Activated B cell treated with CpG ODN at 0.5 μM for 24 hours (primary cell): ENCODE measurements at regions not wholly inside any gene's neighbourhood (a gene's known extent, or its start where the extent isn't known, plus 50 kb on each side); places are given as distances from the start of the nearest gene placed in this dataset.

Experiments
- ATAC-seq: fragments of 200-7000 bp; cut with Tn5 transposase; one replicate; pipeline ENCODE4 v1.10.0; 2021; ENCODE audit warnings: low read depth, mild to moderate bottlenecking, moderate library complexity
- CTCF ChIA-PET: fragments of 350-600 bp; sonication (Branson Sonifier 250); formaldehyde crosslinking; loops from one replicate; lab custom pipeline; 2021; ENCODE audit warnings: antibody characterized with exemption; lab: Charles Lee
- POLR2A ChIA-PET: fragments of 350-600 bp; sonication (Branson Sonifier 250); formaldehyde crosslinking; loops from one replicate; lab custom pipeline; 2021; ENCODE audit warnings: antibody characterized with exemption; lab: Charles Lee
- DNase-seq: peaks from one replicate; pipeline ENCODE4 v3.0.0; 2022
- H3K27ac Mint-ChIP-seq: one replicate; pipeline ENCODE4 v1.8.0; 2020; ENCODE audit warnings: mixed read lengths
- H3K27me3 Mint-ChIP-seq: one replicate; pipeline ENCODE4 v1.8.0; 2021; ENCODE audit warnings: mixed read lengths
- H3K36me3 Mint-ChIP-seq: one replicate; pipeline ENCODE4 v1.8.0; 2021; ENCODE audit warnings: low read depth, mixed read lengths
- H3K4me1 Mint-ChIP-seq: one replicate; pipeline ENCODE4 v1.8.0; 2021; ENCODE audit warnings: mixed read lengths
- H3K4me3 Mint-ChIP-seq: one replicate; pipeline ENCODE4 v1.8.0; 2020; ENCODE audit warnings: mild to moderate bottlenecking, mixed read lengths
- H3K9me3 Mint-ChIP-seq: one replicate; pipeline ENCODE4 v1.8.0; 2020; ENCODE audit warnings: mixed read lengths
- intact Hi-C: fragments of 100-400 bp; cut with micrococcal nuclease; formaldehyde crosslinking; loops from one replicate; pipeline ENCODE4 v1.15.1; 2024
- TF ChIP-seq, protein P1 (sequence below): fragments of 200-600 bp; IDR thresholded peaks from one replicate; pipeline ENCODE4 v1.8.0; 2022; ENCODE audit warnings: antibody characterized with exemption, mild to moderate bottlenecking

DNA sequence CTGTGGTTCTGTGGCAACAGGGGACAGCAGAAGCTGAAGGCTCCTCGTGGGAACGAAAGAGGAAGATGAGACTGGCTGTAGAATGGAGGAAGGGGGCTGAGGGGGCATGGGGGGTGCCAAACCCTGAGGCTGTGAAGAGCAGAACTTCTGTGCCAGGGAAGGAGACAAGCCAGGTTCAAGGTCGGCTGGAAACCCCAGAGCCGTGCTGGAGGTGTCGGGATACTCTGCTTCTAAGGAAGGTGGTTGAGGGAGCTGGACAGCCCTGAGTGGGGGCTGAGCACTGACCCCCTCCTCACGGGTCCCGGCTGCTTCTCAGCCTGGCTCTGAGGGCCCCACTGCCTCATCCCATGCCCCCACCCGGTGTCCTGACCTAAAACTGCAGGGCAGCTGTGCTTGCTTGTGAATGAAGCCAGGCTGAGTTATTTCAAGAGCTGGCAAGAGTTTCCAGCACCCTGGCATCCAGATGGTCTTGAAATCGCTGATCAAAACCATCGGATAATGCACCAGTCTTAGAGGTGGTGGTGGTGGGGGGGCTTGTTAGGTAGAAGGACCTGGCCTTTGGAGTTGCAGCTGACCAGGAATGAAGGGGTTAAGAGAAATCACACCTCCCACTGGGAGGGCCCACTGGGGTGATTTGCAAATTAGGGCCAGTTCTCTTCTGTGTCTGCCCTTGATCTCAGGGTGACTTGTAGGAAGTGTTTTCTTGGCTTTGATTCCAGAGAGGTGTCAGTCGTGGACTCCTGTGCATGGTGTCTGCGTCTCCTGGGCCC is 218.9 kb upstream of the C1orf174 start:
- CTCF ChIA-PET = no interaction called here
- intact Hi-C loops = no loop called here
- DNase-seq (no peak), ATAC-seq (no peak)
- H3K4me3 Mint-ChIP-seq = no peak overlapping the region
- peaks cover 2% of the 10 kb centered on the region for H3K27me3 Mint-ChIP-seq
- H3K9me3 Mint-ChIP-seq = peaks cover 8% of the 10 kb centered on the region
- POLR2A ChIA-PET = interaction anchor here (0.6 kb wide), 1 partner anchor 10 kb away, joined by 3 read pairs; no protein-coding TSS in a partner anchor
- H3K4me1 Mint-ChIP-seq = no peaks in the 10 kb centered on the region
- H3K36me3 Mint-ChIP-seq = no peaks in the 10 kb centered on the region
- H3K27ac Mint-ChIP-seq = no peak overlapping the region
- TF ChIP-seq, protein P1, sequence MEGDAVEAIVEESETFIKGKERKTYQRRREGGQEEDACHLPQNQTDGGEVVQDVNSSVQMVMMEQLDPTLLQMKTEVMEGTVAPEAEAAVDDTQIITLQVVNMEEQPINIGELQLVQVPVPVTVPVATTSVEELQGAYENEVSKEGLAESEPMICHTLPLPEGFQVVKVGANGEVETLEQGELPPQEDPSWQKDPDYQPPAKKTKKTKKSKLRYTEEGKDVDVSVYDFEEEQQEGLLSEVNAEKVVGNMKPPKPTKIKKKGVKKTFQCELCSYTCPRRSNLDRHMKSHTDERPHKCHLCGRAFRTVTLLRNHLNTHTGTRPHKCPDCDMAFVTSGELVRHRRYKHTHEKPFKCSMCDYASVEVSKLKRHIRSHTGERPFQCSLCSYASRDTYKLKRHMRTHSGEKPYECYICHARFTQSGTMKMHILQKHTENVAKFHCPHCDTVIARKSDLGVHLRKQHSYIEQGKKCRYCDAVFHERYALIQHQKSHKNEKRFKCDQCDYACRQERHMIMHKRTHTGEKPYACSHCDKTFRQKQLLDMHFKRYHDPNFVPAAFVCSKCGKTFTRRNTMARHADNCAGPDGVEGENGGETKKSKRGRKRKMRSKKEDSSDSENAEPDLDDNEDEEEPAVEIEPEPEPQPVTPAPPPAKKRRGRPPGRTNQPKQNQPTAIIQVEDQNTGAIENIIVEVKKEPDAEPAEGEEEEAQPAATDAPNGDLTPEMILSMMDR = no peak

DNA sequence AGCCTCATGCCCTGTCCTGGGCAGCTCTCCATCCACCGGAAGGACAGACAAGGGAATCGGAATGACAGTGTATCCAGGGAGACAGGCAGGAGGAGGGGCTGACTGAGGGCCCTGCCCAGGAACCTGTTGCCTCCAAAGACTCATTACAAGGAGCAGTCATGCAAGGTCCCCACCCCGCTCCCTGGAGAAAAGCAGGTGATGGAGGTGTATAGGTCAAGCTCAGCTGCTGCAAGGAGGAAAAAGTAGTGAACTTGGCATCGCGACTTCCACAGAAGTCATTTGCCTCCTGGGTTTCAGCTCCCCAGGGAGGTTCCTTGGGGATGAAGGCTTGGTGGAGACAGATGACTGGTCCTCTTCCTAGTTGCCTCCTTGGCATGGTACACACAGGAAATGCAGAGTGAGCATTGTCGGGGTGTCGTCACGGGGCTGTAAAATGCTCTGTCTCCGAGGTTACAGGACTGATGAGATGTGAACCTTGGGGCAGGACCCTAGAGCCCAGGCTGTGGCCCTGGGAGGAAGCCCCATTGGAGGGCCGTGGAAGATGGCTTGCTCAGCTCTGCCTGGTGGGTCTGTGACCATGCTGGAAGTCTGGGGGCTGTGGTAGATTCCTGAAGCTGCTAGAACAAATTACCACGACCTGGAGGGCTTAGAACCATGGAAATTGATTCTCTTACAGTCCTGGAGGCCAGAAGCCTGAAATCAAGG is 219.6 kb upstream of the C1orf174 start:
- no peak for DNase-seq
- H3K36me3 Mint-ChIP-seq = no peaks in the 10 kb centered on the region
- TF ChIP-seq, protein P1 = no peak
- ATAC-seq = no peak
- H3K27me3 Mint-ChIP-seq = peaks cover 2% of the 10 kb centered on the region
- H3K4me3 Mint-ChIP-seq = no peak overlapping the region
- POLR2A ChIA-PET = no interaction called here
- peaks cover 2% of the 10 kb centered on the region for H3K9me3 Mint-ChIP-seq
- H3K27ac Mint-ChIP-seq = no peak overlapping the region
- H3K4me1 Mint-ChIP-seq = no peaks in the 10 kb centered on the region
- intact Hi-C loops = no loop called here
- CTCF ChIA-PET = no interaction called here

DNA sequence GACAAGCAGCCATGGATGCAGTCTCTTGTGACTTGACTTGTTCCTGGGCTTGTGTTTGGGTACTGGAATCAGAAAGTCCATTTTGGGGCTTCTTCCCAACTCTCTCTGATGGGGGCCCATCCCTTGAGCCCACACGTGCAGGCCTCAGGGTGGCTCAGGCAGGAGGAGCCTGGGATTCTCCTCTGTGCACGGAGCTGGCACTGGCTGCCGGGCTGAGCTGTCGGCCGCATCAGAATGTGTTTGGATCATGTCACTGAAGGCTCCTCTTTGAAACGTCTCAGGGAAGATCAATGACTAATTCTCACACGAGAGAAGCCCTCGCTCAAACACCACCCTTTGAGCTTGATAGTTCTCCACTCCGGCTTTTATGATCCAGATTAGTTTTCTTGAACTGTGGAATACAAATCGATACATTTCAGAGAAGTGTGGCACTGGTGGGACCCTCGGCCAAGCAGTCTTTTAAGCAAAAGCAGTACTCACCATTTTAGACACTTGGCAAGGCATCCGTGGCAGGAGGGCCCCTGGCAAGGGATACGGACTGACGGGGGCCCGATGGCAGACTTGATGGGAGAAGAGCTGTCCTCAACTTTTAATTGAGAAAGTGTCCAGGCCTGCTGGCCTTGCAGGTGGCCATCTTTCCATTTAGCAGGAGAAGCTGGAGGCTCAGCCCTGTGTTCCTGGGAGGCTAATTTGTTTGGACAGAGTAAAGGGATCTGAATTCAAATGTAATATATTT is 220.7 kb upstream of the C1orf174 start:
- ChIA-PET CTCF (no interaction called here), POLR2A (no interaction called here)
- H3K36me3 Mint-ChIP-seq = no peaks in the 10 kb centered on the region
- no peak for DNase-seq
- peaks cover 2% of the 10 kb centered on the region for H3K27me3 Mint-ChIP-seq
- H3K9me3 Mint-ChIP-seq = no peaks in the 10 kb centered on the region
- intact Hi-C loops = no loop called here
- no peaks in the 10 kb centered on the region for H3K4me1 Mint-ChIP-seq
- H3K27ac Mint-ChIP-seq = no peak overlapping the region
- H3K4me3 Mint-ChIP-seq = no peak overlapping the region
- ATAC-seq = no peak
- TF ChIP-seq, protein P1 = no peak

DNA sequence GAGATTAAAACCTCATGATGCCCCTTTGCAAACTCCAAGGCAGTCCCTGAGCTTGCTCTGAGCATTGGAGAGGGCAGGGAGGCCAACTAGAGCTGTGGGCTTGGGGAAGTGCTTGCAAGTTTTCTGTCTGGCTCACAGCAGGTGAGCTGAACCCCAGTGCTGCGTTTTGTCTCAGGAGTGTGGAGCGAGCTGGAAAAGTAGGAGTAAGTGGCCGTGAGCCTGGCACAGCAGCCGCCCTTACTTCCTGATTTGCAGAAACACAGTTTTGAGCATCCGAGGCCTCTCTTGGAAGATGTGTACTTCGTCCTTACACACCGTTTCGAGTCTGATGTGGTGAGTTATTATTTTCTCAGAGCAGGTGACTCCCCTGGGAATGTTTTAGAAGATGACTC is 221.2 kb upstream of the C1orf174 start:
- H3K27ac Mint-ChIP-seq = no peak overlapping the region
- no peak for ATAC-seq
- no peak for DNase-seq
- H3K4me1 Mint-ChIP-seq = no peaks in the 10 kb centered on the region
- H3K27me3 Mint-ChIP-seq = peaks cover 2% of the 10 kb centered on the region
- H3K36me3 Mint-ChIP-seq = no peaks in the 10 kb centered on the region
- intact Hi-C loops = no loop called here
- ChIA-PET CTCF (no interaction called here), POLR2A (no interaction called here)
- H3K4me3 Mint-ChIP-seq = no peak overlapping the region
- TF ChIP-seq, protein P1 = no peak
- no peaks in the 10 kb centered on the region for H3K9me3 Mint-ChIP-seq
